ENCODE measurements at regions not wholly inside any gene's neighbourhood (a gene's known extent, or its start where the extent isn't known, plus 50 kb on each side); places are given as distances from the start of the nearest gene placed in this dataset.

DNA sequence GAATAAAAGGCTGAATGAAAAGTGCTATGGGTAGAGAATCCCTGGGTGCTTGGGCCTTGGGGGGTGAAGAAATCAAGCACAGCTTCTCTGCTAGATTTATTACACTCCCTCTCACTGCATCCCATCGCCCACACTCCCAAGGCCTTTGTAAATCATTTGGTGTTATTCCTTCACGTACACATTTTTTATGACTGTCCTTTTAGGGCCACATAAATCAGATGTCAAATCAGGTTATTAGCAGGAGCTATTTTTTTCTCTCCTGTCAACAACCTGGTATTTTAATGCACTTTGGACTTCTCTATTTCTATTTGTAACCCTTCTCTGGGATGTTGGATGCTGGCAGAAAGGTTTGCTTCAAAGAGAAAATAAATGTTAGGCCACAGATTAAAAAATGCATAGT is 408.8 kb downstream of the INSC start:
- H3K27me3 ChIP-seq (replicated peaks; ENCODE audit: insufficient read depth, low read depth, low read length, poor library complexity) = no peaks in the 10 kb centered on the region
- BruUV-seq (replicated peaks) = no TSS peak
- POLR2A ChIA-PET (ENCODE audit: low non-redundant PET) = no interaction called here
- intact Hi-C loops (cut with micrococcal nuclease; ENCODE audit: unreplicated experiment) = no loop called here
- no peak overlapping the region for H3K27ac ChIP-seq (ENCODE audit: low read depth, low read length, poor library complexity, severe bottlenecking)
- H3K36me3 ChIP-seq (ENCODE audit: insufficient read depth, low read length, poor library complexity, severe bottlenecking) = no peaks in the 10 kb centered on the region
- DNase-seq (ENCODE audit: low spot score) = no peak
- H3K4me3 ChIP-seq (ENCODE audit: low read depth, low read length, poor library complexity, severe bottlenecking) = no peak overlapping the region
- no peaks in the 10 kb centered on the region for H3K4me1 ChIP-seq (ENCODE audit: insufficient read depth, low read length, poor library complexity, severe bottlenecking)
- CTCF ChIA-PET = no interaction called here
- H3K9me3 ChIP-seq (ENCODE audit: low read depth, low read length, poor library complexity, severe bottlenecking) = no peaks in the 10 kb centered on the region
- TF ChIP-seq, protein P1, sequence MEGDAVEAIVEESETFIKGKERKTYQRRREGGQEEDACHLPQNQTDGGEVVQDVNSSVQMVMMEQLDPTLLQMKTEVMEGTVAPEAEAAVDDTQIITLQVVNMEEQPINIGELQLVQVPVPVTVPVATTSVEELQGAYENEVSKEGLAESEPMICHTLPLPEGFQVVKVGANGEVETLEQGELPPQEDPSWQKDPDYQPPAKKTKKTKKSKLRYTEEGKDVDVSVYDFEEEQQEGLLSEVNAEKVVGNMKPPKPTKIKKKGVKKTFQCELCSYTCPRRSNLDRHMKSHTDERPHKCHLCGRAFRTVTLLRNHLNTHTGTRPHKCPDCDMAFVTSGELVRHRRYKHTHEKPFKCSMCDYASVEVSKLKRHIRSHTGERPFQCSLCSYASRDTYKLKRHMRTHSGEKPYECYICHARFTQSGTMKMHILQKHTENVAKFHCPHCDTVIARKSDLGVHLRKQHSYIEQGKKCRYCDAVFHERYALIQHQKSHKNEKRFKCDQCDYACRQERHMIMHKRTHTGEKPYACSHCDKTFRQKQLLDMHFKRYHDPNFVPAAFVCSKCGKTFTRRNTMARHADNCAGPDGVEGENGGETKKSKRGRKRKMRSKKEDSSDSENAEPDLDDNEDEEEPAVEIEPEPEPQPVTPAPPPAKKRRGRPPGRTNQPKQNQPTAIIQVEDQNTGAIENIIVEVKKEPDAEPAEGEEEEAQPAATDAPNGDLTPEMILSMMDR (conservative IDR thresholded peaks at IDR 0.05; ENCODE audit: low read depth, low read length) = no peak

DNA sequence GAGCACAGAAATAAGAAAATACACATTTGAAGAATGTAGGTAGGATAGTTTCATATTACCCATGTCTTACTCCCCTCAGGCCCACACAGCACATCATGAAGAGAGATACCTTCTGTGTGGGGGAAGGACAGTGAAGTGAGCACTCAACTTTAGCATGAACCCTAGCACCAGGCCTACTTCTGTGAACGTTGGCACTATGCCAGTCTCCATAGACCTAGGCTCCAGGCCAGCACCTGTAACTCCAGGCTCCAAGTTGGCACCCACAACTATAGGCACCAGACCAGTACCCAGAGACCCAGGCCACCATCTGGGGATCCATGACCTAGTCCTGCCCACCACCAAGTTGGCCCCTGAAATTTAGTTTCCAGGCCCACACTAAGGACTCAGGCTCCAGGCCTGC is 410.9 kb downstream of the INSC start:
- Histone ChIP-seq H3K9me3 (ENCODE audit: low read depth, low read length, poor library complexity, severe bottlenecking) (no peaks in the 10 kb centered on the region), H3K4me1 (ENCODE audit: insufficient read depth, low read length, poor library complexity, severe bottlenecking) (no peaks in the 10 kb centered on the region), H3K4me3 (ENCODE audit: low read depth, low read length, poor library complexity, severe bottlenecking) (no peak overlapping the region), H3K27me3 (replicated peaks; ENCODE audit: insufficient read depth, low read depth, low read length, poor library complexity) (no peaks in the 10 kb centered on the region), H3K27ac (ENCODE audit: low read depth, low read length, poor library complexity, severe bottlenecking) (no peak overlapping the region), H3K36me3 (ENCODE audit: insufficient read depth, low read length, poor library complexity, severe bottlenecking) (no peaks in the 10 kb centered on the region)
- DNase-seq (ENCODE audit: low spot score) = no peak
- BruUV-seq (replicated peaks) = no TSS peak
- POLR2A ChIA-PET (ENCODE audit: low non-redundant PET) = no interaction called here
- TF ChIP-seq, protein P1 (conservative IDR thresholded peaks at IDR 0.05; ENCODE audit: low read depth, low read length) = no peak
- no peak for TF ChIP-seq EZH2 (IDR thresholded peaks at IDR 0.05; ENCODE audit: borderline replicate concordance, low read depth, low read length, poor library complexity, severe bottlenecking)
- intact Hi-C loops (cut with micrococcal nuclease; ENCODE audit: unreplicated experiment) = no loop called here
- CTCF ChIA-PET = no interaction called here

DNA sequence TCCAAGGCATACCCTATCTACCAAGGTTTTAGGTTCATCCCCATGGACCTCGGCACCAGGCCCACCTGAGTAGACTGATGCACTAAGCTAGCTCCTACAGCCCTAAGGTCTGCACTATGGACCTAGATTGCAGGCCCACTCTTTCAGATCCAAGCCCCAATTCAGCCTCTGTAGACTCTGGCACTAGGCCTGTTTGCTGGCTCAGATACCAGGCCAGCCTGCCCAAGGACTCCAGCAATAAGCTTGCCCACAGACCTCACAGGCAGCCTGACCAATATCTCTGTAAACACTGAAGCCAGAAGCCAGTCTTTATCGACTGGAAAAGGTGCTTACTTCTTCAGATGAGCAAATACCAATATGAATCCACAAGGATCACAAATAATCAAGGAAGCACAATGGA is 411.3 kb downstream of the INSC start:
- CTCF ChIA-PET = no interaction called here
- BruUV-seq (replicated peaks) = no TSS peak
- no peak for DNase-seq (ENCODE audit: low spot score)

More for the DNA sequence above, 411.3 kb downstream of the INSC start:
- no peaks in the 10 kb centered on the region for H3K36me3 ChIP-seq (ENCODE audit: insufficient read depth, low read length, poor library complexity, severe bottlenecking)
- H3K4me3 ChIP-seq (ENCODE audit: low read depth, low read length, poor library complexity, severe bottlenecking) = no peak overlapping the region
- intact Hi-C loops (cut with micrococcal nuclease; ENCODE audit: unreplicated experiment) = no loop called here
- H3K27ac ChIP-seq (ENCODE audit: low read depth, low read length, poor library complexity, severe bottlenecking) = no peak overlapping the region
- no peaks in the 10 kb centered on the region for H3K27me3 ChIP-seq (replicated peaks; ENCODE audit: insufficient read depth, low read depth, low read length, poor library complexity)
- TF ChIP-seq, protein P1 (conservative IDR thresholded peaks at IDR 0.05; ENCODE audit: low read depth, low read length) = no peak
- no peak for TF ChIP-seq EZH2 (IDR thresholded peaks at IDR 0.05; ENCODE audit: borderline replicate concordance, low read depth, low read length, poor library complexity, severe bottlenecking)
- H3K9me3 ChIP-seq (ENCODE audit: low read depth, low read length, poor library complexity, severe bottlenecking) = no peaks in the 10 kb centered on the region
- POLR2A ChIA-PET (ENCODE audit: low non-redundant PET) = no interaction called here
- no peaks in the 10 kb centered on the region for H3K4me1 ChIP-seq (ENCODE audit: insufficient read depth, low read length, poor library complexity, severe bottlenecking)
